ENCODE measurements at regions not wholly inside any gene's neighbourhood (a gene's known extent, or its start where the extent isn't known, plus 50 kb on each side); places are given as distances from the start of the nearest gene placed in this dataset.
"Not testable (repeated sequence)": the region's sequence is repeated elsewhere in the genome, so short reads cannot be mapped to it uniquely, and the experiment has no call there.

GRCh38 chr13:61648547-61648946 is 232.9 kb upstream of the PCDH20 start:
- H3K4me3 ChIP-seq, result no peak overlapping the region
- no peak overlapping the region for H3K27ac ChIP-seq

- Histone ChIP-seq H3K27ac (no peak overlapping the region), H3K4me3 (no peak overlapping the region)
Measured at GRCh38 chr13:61612192-61612591, 196.5 kb upstream of the PCDH20 start.

DNA sequence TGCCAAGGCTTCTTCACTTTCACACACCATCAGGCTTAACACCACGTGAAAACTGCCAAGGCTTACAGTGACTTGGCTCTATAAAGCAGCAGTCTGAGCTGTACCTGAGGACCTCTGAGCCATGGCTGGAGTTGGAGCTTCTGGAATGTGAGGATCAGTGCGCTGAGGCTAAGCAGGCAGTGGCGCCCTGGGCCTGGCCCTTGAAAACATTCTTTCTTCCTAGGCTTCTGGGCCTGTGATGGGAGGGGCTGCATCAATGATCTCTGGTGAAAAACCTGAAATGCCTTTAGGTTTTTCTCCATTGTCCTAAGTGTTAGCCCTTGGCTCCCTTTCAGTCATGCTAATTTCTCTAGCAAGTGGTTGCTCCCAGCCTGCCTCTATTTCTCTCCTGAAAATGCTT is 192.5 kb upstream of the PCDH20 start:
- Histone ChIP-seq H3K4me3 (no peak overlapping the region), H3K27ac (no peak overlapping the region)

GRCh38 chr13:61600360-61601033 is 184.8 kb upstream of the PCDH20 start:
- no peak overlapping the region for H3K4me3 ChIP-seq
- H3K27ac ChIP-seq, result no peak overlapping the region

GRCh38 chr13:61592489-61592888 is 176.8 kb upstream of the PCDH20 start:
- H3K27ac ChIP-seq, result no peak overlapping the region
- H3K4me3 ChIP-seq, result no peak overlapping the region

GRCh38 chr13:61575973-61576372 is 160.3 kb upstream of the PCDH20 start:
- no peak overlapping the region for H3K4me3 ChIP-seq
- H3K27ac ChIP-seq, result no peak overlapping the region

DNA sequence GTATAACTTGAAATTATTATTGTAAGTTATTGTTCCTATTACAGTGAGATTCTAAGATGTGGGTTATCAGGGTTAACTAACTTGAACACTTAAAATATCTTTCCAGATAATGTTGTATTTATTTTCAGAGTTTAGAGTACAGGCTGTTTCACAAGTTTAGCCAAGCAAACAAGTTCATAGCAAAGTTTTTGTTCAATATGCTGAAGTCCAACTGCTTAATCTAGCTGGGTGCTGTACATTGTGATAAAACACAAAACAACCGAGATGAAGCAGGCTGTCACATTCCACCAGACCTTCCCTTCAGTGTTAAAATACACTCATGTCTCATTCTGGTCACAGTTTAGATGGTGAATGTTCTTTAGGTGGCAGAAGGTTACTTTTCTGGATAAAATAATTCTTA is 148.0 kb upstream of the PCDH20 start:
- no peak overlapping the region for H3K27ac ChIP-seq
- no peak overlapping the region for H3K4me3 ChIP-seq

- Histone ChIP-seq H3K27ac (no peak overlapping the region), H3K4me3 (no peak overlapping the region)
Measured at GRCh38 chr13:61546911-61547310, 131.3 kb upstream of the PCDH20 start.

DNA sequence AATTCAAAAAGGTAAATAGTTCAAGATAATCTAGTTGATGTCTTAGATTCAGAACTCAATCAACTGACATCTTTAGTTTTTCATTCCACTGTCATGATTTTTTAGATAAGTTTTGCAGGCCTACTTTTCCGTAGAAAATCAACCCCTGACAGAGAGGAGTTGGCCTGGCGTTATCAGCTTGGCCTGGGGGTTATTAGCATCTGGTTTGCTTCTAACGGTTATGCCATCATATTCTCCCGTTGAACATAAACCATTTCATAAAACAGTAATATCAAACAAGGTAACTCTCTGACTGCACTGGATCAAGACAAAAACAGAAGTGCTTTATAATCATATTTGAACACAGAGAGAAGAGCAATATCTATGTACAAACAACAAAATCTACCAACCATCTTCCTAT is 130.8 kb upstream of the PCDH20 start:
- no peak overlapping the region for H3K27ac ChIP-seq
- H3K4me3 ChIP-seq, result no peak overlapping the region

GRCh38 chr13:61536433-61536832 is 120.8 kb upstream of the PCDH20 start:
- H3K27ac ChIP-seq, result no peak overlapping the region

DNA sequence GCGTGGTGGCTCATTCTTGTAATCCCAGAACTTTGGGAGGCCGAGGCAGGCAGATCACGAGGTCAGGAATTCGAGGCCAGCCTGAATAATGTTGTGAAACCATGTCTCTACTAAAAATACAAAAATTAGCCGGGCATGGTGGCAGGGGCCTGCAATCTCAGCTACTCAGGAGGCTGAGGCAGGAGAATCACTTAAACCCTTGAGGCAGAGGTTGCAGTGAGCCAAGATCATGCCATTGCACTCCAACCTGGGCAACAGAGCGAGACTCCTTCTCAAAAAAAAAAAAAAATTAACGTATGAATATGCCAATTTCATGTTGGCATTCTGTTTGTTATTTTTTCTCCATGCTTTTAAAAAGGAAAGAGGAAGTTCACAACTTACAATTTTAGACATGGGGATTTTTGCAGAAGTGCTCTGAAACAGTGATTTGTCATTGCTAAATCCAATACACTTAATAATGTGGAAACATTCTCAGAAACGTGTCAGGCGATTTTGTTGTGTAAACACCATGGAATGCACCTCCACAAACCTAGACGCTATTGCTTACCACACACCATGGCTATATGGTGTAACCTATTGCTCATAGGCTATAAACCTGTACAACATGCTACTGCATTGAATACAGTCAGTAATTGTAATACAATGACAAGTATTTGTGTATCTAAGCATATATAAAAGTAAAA is 115.9 kb upstream of the PCDH20 start:
- H3K27ac ChIP-seq, result no peak overlapping the region

More at GRCh38 chr13:61536433-61536832, 120.8 kb upstream of the PCDH20 start:
- no peak overlapping the region for H3K4me3 ChIP-seq

DNA sequence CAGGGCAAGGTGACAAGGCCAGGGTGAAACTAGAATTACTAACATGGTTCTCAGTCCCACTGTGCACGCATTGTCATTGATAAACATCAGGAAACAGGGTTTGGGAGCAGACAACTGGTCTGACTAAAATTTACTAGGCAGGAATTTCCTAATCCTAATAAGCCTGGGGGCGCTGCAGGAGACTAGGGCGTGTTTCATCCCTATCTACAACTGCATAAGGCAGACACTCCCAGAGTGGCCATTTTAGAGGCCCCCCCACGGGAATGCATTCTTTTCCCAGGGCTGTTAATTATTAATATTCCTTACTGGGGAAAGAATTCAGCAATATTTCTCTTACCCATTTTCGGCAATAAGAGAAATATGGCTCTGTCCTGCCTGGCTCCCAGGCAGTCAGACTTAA is 103.6 kb upstream of the PCDH20 start:
- H3K27ac ChIP-seq, result not testable (repeated sequence)

More for the DNA sequence above, 115.9 kb upstream of the PCDH20 start:
- H3K4me3 ChIP-seq, result no peak overlapping the region

DNA sequence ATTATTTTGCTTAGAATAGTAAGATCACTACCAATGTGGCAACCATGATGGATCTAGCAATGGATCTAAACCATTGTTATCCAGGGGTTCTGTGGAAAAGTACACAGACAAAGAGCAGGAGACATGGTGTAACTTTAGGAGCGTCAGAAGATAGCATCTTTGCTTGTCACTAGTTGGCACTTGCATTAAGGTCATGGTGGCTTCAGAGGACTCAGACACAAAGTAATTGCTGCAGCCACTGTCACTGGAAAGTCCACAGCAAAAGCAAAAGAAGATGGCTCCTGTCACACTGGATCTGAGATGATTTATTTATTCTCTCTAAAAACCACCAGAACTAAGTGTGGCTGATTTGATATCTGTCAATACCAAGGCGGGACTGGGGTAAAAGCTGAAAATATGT is 93.3 kb upstream of the PCDH20 start:
- no peak overlapping the region for H3K4me3 ChIP-seq

More for the DNA sequence above, 103.6 kb upstream of the PCDH20 start:
- H3K4me3 ChIP-seq, result not testable (repeated sequence)

DNA sequence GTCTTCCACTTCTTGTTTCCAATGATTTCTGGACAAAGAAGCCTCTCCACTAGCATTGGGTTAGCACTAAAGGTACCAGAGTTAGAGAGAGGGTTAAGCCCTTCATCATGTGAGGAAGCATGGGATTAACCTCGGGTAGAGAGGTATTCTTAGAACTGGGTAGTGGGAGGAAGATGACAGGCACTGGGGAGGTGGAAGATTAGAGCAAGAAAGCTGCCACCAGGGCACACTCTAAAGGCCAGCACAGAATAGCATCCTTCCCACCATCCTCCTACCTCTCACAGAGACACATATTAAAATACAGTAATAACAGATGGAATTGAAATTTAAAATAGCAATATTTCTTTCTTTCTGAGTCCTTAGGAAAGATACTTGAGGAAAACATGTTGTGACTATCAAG is 84.5 kb upstream of the PCDH20 start:
- Histone ChIP-seq H3K27ac (no peak overlapping the region), H3K4me3 (no peak overlapping the region)

More for the DNA sequence above, 93.3 kb upstream of the PCDH20 start:
- no peak overlapping the region for H3K27ac ChIP-seq

GRCh38 chr13:61495648-61496047 is 80.0 kb upstream of the PCDH20 start:
- Histone ChIP-seq H3K4me3 (no peak overlapping the region), H3K27ac (no peak overlapping the region)

DNA sequence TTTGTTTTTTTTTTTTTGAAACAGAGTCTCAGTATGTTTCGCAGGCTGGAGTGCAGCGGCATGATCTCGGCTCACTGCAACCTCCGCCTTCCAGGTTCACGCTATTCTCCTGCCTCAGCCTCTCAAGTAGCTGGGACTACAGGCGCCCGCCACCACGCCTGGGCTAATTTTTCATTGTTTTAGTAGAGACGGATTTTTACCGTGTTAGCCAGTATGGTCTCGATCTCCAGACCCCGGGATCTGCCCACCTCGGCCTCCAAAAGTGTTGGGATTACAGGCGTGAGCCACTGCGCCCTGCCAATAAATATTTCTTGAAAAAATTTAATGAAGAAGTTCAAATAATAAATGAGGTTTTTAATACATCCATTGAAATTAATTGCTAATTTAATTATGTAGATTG is 77.9 kb upstream of the PCDH20 start:
- not testable (repeated sequence) for H3K27ac ChIP-seq, H3K4me3 ChIP-seq

DNA sequence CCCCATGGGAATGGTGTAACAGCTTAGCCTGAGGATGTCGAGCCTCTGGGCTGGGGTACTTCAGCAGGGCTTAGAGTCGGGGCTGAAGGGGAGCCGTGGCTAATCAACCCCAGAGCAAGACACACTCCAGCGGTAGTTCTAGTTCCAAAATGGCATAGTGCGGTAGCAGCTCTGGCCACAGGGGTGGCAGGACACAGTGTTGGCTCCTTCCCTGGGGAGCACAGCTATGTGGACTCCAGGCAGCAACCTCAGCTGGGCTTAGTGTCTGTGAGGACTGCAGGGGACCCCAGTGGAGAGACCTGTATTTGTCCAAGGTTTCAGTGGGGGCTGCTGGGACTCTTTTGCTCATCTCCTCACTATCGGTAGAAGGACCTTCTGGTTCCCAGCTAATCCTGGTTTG is 70.8 kb upstream of the PCDH20 start:
- Histone ChIP-seq H3K4me3 (no peak overlapping the region), H3K27ac (no peak overlapping the region)

- H3K27ac ChIP-seq, result no peak overlapping the region
- no peak overlapping the region for H3K4me3 ChIP-seq
Measured at GRCh38 chr13:61485128-61485765, 69.6 kb upstream of the PCDH20 start.

DNA sequence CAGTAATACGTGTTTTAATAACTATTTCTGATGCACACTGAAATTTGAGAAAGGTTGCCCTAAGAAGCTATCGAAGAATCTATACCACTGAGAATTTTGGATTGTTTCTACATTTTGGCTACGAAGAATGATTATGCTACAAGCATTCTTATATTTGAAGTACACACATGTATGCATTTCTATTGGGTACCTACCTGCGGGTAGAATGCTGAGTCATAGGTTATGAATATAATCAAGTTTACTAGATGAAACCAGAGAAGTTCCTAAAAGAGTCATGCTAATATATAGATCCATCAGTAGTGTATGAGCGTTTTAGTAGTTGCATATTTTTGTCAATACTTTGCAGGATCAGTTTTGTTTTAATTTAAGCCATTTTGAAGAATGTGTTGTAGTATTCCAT is 62.0 kb upstream of the PCDH20 start:
- H3K4me3 ChIP-seq, result no peak overlapping the region
- H3K27ac ChIP-seq, result no peak overlapping the region

- Histone ChIP-seq H3K27ac (no peak overlapping the region), H3K4me3 (no peak overlapping the region)
Measured at GRCh38 chr13:61470786-61471185, 55.1 kb upstream of the PCDH20 start.

DNA sequence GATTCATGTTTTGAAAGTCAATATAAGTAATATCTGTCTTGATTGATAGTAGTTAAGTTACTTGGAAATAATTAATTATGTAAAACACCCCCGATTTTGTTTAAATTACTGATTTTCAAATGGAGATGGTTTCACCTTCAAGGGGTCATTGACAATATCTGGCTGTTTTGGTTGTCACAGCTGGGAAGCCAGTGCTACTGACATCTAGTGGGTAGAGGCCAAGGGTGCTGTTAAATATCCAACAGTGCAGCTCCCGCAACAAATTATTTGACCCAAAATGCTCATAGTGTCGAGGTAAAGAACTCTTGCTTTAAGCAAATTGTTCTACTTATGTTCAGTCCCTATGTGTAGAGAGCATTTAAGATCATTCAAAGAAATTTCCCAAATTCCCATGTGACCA is 50.6 kb upstream of the PCDH20 start:
- no peak overlapping the region for H3K27ac ChIP-seq
- no peak overlapping the region for H3K4me3 ChIP-seq

Measured in skin epidermis (tissue), 12 donors.